K562 (cell line): ENCODE measurements at regions not wholly inside any gene's neighbourhood (a gene's known extent, or its start where the extent isn't known, plus 50 kb on each side); places are given as distances from the start of the nearest gene placed in this dataset.
A peak's percentile ranks its signal among the peaks of the same experiment; 100 is the strongest.

Experiments
- ATAC-seq: fragments of 200-7000 bp; cut with Tn5 transposase; 3 replicates; pipeline ENCODE4 v1.9.1; 2020; ENCODE audit warnings: moderate library complexity
- BruUV-seq: library from RNA; stranded (reverse); fragments of 400-500 nt; replicated peaks from 2 replicates; lab custom pipeline; 2021; lab: Mats Ljungman, UMichigan
- CTCF ChIA-PET: fragments of 300-600 bp; formaldehyde crosslinking; extraction: SDS; loops from one replicate; lab custom pipeline; 2021; ENCODE audit warnings: low intra/inter-chr PET ratio; lab: Yijun Ruan, JAX
- POLR2A ChIA-PET: fragments of 300-600, 350-650 bp; sonication (Branson Sonifier 250); formaldehyde crosslinking; extraction: SDS; loops from one replicate; lab custom pipeline; 2021; ENCODE audit warnings: antibody characterized with exemption, inconsistent platforms; lab: Yijun Ruan, JAX
- DNase-seq, 4 experiments: peaks; one replicate each; pipeline versions ENCODE4 v3.0.0 to v3.0.0-alpha.2; 2011 to 2018; ENCODE audit warnings: low spot score in 3 of 4, mixed read lengths in 3 of 4; ENCODE audit errors: extremely low read depth in 1 of 4
- FAIRE-seq: peaks from 2 replicates; lab custom pipeline; 2011; peaks lifted over from hg19 to GRCh38; lab: Jason Lieb, UNC
- H2AFZ ChIP-seq: 2 replicates; pipeline ENCODE4 v1.6.0; 2011; ENCODE audit warnings: low read depth, low read length, control low read depth, inconsistent platforms
- H3K27ac ChIP-seq: fragments of 200-600 bp; 3 replicates; pipeline ENCODE4 v1.8.0; 2011; ENCODE audit warnings: low read depth, mild to moderate bottlenecking, control low read depth, inconsistent platforms, low read length, moderate library complexity, mixed read lengths; ENCODE audit errors: extremely low read depth
- H3K27me3 ChIP-seq, 2 experiments: fragments of 300-600 bp in 1 of 2; 2 replicates in 1 of 2; 3 replicates in 1 of 2; pipeline versions ENCODE4 v1.6.0 to v1.8.0; 2011; ENCODE audit warnings: inconsistent platforms in 2 of 2, low read length in 2 of 2, mild to moderate bottlenecking in 1 of 2, mixed read lengths in 1 of 2, moderate library complexity in 1 of 2; ENCODE audit not compliant: control insufficient read depth in 2 of 2, insufficient read depth in 2 of 2
- H3K36me3 ChIP-seq: fragments of 300-600 bp; 3 replicates; pipeline ENCODE4 v1.8.0; 2011; ENCODE audit warnings: mild to moderate bottlenecking, low read length, inconsistent platforms; ENCODE audit not compliant: control insufficient read depth, insufficient read depth
- H3K4me1 ChIP-seq, 2 experiments: fragments of 200-600 bp in 1 of 2; replicated peaks in 1 of 2; 2 replicates in 1 of 2; 3 replicates in 1 of 2; pipeline versions ENCODE4 v1.5.1 to v1.8.0; 2011; ENCODE audit warnings: inconsistent platforms in 2 of 2, low read length in 2 of 2, mild to moderate bottlenecking in 1 of 2, mixed read lengths in 1 of 2, moderate library complexity in 1 of 2; ENCODE audit not compliant: control insufficient read depth in 2 of 2, insufficient read depth in 2 of 2
- H3K4me2 ChIP-seq: 2 replicates; pipeline ENCODE4 v1.6.1; 2011; ENCODE audit warnings: low read length, control low read depth, inconsistent platforms, mixed read lengths; ENCODE audit not compliant: insufficient read depth
- H3K4me3 ChIP-seq: fragments of 200-600 bp; sonication (generic), shearing (Covaris generic); 2 replicates; pipeline ENCODE4 v1.5.1; 2016; ENCODE audit warnings: control low read depth, inconsistent platforms
- H3K79me2 ChIP-seq: fragments of 200-600 bp; 3 replicates; pipeline ENCODE4 v1.8.0; 2011; ENCODE audit warnings: low read length, inconsistent platforms; ENCODE audit not compliant: control insufficient read depth, insufficient read depth
- H3K9ac ChIP-seq, 2 experiments: 2 replicates each; pipeline versions ENCODE4 v1.6.0 to v1.6.1; 2011; ENCODE audit warnings: low read depth in 2 of 2, low read length in 2 of 2, control low read depth in 1 of 2, inconsistent platforms in 1 of 2, mild to moderate bottlenecking in 1 of 2, mixed read lengths in 1 of 2; ENCODE audit not compliant: insufficient read depth in 1 of 2
- H3K9me1 ChIP-seq: one replicate; pipeline ENCODE4 v1.6.0; 2011; ENCODE audit warnings: inconsistent platforms, mild to moderate bottlenecking, low read length, moderate library complexity; ENCODE audit not compliant: control insufficient read depth, insufficient read depth
- H3K9me3 ChIP-seq: replicated peaks from 2 replicates; pipeline ENCODE4 v1.5.1; 2011; ENCODE audit warnings: low read depth, low read length, inconsistent platforms; ENCODE audit not compliant: control insufficient read depth, insufficient read depth
- H4K20me1 ChIP-seq: replicated peaks from 2 replicates; pipeline ENCODE4 v1.6.1; 2011; ENCODE audit warnings: low read length, inconsistent platforms, mixed read lengths; ENCODE audit not compliant: control insufficient read depth, insufficient read depth
- ETS1 ChIP-seq: conservative IDR thresholded peaks from 2 replicates; pipeline ENCODE4 v1.6.1; 2011; ENCODE audit warnings: low read depth, mild to moderate bottlenecking, low read length; ENCODE audit not compliant: control insufficient read depth
- NFRKB ChIP-seq: fragments of 450-650 bp; IDR thresholded peaks from 2 replicates; pipeline ENCODE4 v1.6.1; 2016; ENCODE audit warnings: low read depth
- STAT5A ChIP-seq: IDR thresholded peaks from 2 replicates; pipeline ENCODE4 v1.6.1; 2012; ENCODE audit warnings: low read length, inconsistent platforms, borderline replicate concordance
- ZBTB11 ChIP-seq, 3 experiments: fragments of 200-800 bp in 1 of 3; fragments of 250-450 bp in 1 of 3; fragments of 450-650 bp in 1 of 3; sonication (Bioruptor Pico) in 1 of 3; sonication (Bioruptor generic) in 1 of 3; formaldehyde crosslinking in 1 of 3; IDR thresholded peaks; 2 replicates each; pipeline versions ENCODE4 v1.6.1 to v1.8.0; 2016 to 2022; ENCODE audit warnings: mild to moderate bottlenecking in 2 of 3, missing genetic modification characterization in 2 of 3, missing compliant biosample characterization in 1 of 3, moderate library complexity in 1 of 3
- ZNF224 ChIP-seq: sonication (generic); formaldehyde crosslinking; IDR thresholded peaks from 2 replicates; pipeline ENCODE4 v1.8.0; 2022; ENCODE audit warnings: mild to moderate bottlenecking, missing genetic modification reagents
- ZNF316 ChIP-seq: fragments of 450-650 bp; IDR thresholded peaks from 2 replicates; pipeline ENCODE4 v1.6.1; 2016
- ZNF584 ChIP-seq: fragments of 200-800 bp; sonication (Bioruptor generic); IDR thresholded peaks from 2 replicates; pipeline ENCODE4 v1.6.1; 2016; ENCODE audit warnings: low read depth, mild to moderate bottlenecking, missing genetic modification characterization, missing compliant biosample characterization
- WGBS: fragments of 100-300 bp; shearing (Covaris generic); methylation state at CpG from one replicate; pipeline ENCODE4 v1.1.6; 2016; ENCODE audit warnings: low coverage, mixed read lengths; ENCODE audit not compliant: insufficient coverage; ENCODE audit errors: missing lambda C conversion rate; 5-methylcytosine and 5-hydroxymethylcytosine counted together
- in situ Hi-C: fragments of 300-500 bp; cut with MboI; formaldehyde crosslinking; loops from 4 replicates; pipeline ENCODE4 v1.15.0; 2018; ENCODE audit warnings: inconsistent platforms, mixed read lengths
- intact Hi-C: fragments of 100-400 bp; cut with micrococcal nuclease; formaldehyde crosslinking; loops from 2 replicates; pipeline ENCODE4 v1.14.2; 2022

GRCh38 chr20:48070991-48071652 lies 285.8 kb upstream of the SULF2 start:
- intact Hi-C loops (no loop called here), in situ Hi-C loops (no loop called here)
- ATAC-seq: no peak
- BruUV-seq: no TSS peak
- no peaks in the 10 kb centered on the region for H3K79me2 ChIP-seq
- H3K4me1 ChIP-seq: no peaks in the 10 kb centered on the region
- no peak overlapping the region for H3K9ac ChIP-seq
- H3K27ac ChIP-seq: no peak overlapping the region
- no peaks in the 10 kb centered on the region for H3K9me1 ChIP-seq
- no peak overlapping the region for H2AFZ ChIP-seq
- ChIA-PET POLR2A (no interaction called here), CTCF (no interaction called here)
- H3K4me2 ChIP-seq: no peak overlapping the region
- peaks cover 4 to 5% of the 10 kb centered on the region in 2 experiments; a peak in 2 of 5 replicates for H3K27me3 ChIP-seq
- no peak for FAIRE-seq
- no peaks in the 10 kb centered on the region for H3K36me3 ChIP-seq
- no peaks in the 10 kb centered on the region for H3K9me3 ChIP-seq
- DNase-seq: no peak
- WGBS: 0% methylated on average over 5 of the region's 5 CpGs
- no peaks in the 10 kb centered on the region for H4K20me1 ChIP-seq
- no peak overlapping the region for H3K4me3 ChIP-seq
- TF ChIP-seq ZNF224 (CRISPR knock-in tag) (no peak), STAT5A (no peak), ETS1 (no peak), NFRKB (no peak), ZNF316 (no peak)

GRCh38 chr20:48069596-48069995 lies 284.3 kb upstream of the SULF2 start:
- in situ Hi-C loops (no loop called here), intact Hi-C loops (no loop called here)
- WGBS: 0% methylated on average over 3 of the region's 3 CpGs
- FAIRE-seq (no peak), ATAC-seq (no peak), DNase-seq (no peak)
- no peaks in the 10 kb centered on the region for H3K9me3 ChIP-seq
- H3K36me3 ChIP-seq: no peaks in the 10 kb centered on the region
- CTCF ChIA-PET: no interaction called here
- POLR2A ChIA-PET: no interaction called here
- BruUV-seq: no TSS peak
- no peak overlapping the region for H3K4me3 ChIP-seq
- no peaks in the 10 kb centered on the region for H3K9me1 ChIP-seq
- no peak overlapping the region for H3K27ac ChIP-seq
- no peak overlapping the region for H3K4me2 ChIP-seq
- no peaks in the 10 kb centered on the region for H3K4me1 ChIP-seq
- no peak overlapping the region for H3K9ac ChIP-seq
- no peaks in the 10 kb centered on the region for H3K79me2 ChIP-seq
- TF ChIP-seq ZNF584 (CRISPR knock-in tag): no peak
- peak in 1 of 3 experiments; percentile 45; a peak in 1 of 6 replicates for TF ChIP-seq ZBTB11 (CRISPR knock-in tag; IDR thresholded peaks at IDR 0.05)
- no peaks in the 10 kb centered on the region for H4K20me1 ChIP-seq
- H3K27me3 ChIP-seq: peaks cover 4% of the 10 kb centered on the region in 2 experiments; a peak in 2 of 5 replicates
- H2AFZ ChIP-seq: no peak overlapping the region
